ENCODE measurements at regions not wholly inside any gene's neighbourhood (a gene's known extent, or its start where the extent isn't known, plus 50 kb on each side); places are given as distances from the start of the nearest gene placed in this dataset.

DNA sequence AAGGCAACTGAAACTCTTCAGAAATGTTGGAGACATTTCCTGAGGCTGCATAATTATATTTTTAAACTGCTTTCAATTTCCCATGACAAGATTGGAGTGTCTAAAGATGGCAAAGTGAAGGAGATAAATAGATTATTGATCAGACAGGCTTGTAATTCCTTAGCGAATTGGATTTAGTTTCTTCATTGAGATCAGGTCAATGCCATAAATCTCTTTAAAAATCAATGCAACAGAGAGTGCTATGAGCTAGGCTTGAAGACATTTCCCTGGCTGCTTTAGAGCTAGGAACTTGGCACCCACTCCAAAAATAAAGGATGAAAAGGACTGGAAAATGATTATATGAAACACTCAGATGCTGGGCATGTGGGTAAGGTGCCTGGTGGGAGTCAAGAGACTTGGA lies 828.4 kb downstream of the TLR4 start:
- TF ChIP-seq, protein P1, sequence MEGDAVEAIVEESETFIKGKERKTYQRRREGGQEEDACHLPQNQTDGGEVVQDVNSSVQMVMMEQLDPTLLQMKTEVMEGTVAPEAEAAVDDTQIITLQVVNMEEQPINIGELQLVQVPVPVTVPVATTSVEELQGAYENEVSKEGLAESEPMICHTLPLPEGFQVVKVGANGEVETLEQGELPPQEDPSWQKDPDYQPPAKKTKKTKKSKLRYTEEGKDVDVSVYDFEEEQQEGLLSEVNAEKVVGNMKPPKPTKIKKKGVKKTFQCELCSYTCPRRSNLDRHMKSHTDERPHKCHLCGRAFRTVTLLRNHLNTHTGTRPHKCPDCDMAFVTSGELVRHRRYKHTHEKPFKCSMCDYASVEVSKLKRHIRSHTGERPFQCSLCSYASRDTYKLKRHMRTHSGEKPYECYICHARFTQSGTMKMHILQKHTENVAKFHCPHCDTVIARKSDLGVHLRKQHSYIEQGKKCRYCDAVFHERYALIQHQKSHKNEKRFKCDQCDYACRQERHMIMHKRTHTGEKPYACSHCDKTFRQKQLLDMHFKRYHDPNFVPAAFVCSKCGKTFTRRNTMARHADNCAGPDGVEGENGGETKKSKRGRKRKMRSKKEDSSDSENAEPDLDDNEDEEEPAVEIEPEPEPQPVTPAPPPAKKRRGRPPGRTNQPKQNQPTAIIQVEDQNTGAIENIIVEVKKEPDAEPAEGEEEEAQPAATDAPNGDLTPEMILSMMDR (IDR thresholded peaks at IDR 0.05; ENCODE audit: insufficient read depth, low read length, poor library complexity, severe bottlenecking), result no peak
- DNase-seq (ENCODE audit: extremely low read depth, insufficient read length), result no peak
- Histone ChIP-seq H3K27me3 (replicated peaks; ENCODE audit: control insufficient read depth, insufficient read depth, low read length) (no peaks in the 10 kb centered on the region), H3K36me3 (ENCODE audit: control insufficient read depth, insufficient read depth, low read length) (no peaks in the 10 kb centered on the region), H3K4me3 (replicated peaks; ENCODE audit: low read depth, low read length) (no peak overlapping the region)

DNA sequence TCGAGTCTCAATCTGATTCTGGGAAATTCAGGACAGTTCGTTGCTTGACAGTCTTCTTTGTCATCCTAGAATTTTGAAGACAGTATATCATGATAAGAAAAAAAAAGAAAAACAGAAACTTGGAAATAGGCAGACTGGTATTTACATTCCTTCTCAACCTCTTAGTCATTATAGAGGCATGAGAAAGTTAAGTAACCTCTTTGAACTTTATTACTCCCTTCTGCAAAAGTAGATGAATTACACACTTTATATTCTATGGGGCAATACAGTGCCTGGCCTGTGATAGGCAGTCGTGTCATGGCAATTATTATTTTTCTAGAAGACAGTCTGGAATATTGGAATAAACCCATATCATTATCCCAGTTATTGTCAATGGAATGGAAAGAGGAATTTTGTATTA lies 828.9 kb downstream of the TLR4 start:
- no peak overlapping the region for H3K4me3 ChIP-seq (replicated peaks; ENCODE audit: low read depth, low read length)
- no peaks in the 10 kb centered on the region for H3K36me3 ChIP-seq (ENCODE audit: control insufficient read depth, insufficient read depth, low read length)
- H3K27me3 ChIP-seq (replicated peaks; ENCODE audit: control insufficient read depth, insufficient read depth, low read length), result no peaks in the 10 kb centered on the region
- DNase-seq (ENCODE audit: extremely low read depth, insufficient read length), result no peak
- TF ChIP-seq, protein P1 (IDR thresholded peaks at IDR 0.05; ENCODE audit: insufficient read depth, low read length, poor library complexity, severe bottlenecking), result no peak

DNA sequence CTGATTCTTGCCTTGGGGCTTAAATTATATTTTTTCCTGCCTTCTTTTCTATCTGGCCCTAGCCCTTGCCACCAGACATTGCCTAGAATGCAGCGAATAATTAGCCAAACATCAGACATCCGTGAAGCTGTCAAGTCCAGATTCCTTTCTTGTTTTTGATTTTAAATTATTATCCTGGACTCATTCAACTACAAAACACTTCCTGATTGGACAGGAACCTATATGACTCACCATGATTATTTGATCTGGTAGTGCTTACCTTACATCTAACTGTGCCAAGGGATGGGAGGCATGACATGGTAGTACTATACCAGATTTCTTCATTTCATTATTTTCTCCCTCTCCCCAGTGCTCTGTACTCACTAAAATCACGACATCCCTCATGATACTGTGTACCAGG lies 829.6 kb downstream of the TLR4 start:
- Histone ChIP-seq H3K27me3 (replicated peaks; ENCODE audit: control insufficient read depth, insufficient read depth, low read length) (no peaks in the 10 kb centered on the region), H3K4me3 (replicated peaks; ENCODE audit: low read depth, low read length) (no peak overlapping the region), H3K36me3 (ENCODE audit: control insufficient read depth, insufficient read depth, low read length) (no peaks in the 10 kb centered on the region)
- no peak for DNase-seq (ENCODE audit: extremely low read depth, insufficient read length)
- TF ChIP-seq, protein P1 (IDR thresholded peaks at IDR 0.05; ENCODE audit: insufficient read depth, low read length, poor library complexity, severe bottlenecking), result no peak

DNA sequence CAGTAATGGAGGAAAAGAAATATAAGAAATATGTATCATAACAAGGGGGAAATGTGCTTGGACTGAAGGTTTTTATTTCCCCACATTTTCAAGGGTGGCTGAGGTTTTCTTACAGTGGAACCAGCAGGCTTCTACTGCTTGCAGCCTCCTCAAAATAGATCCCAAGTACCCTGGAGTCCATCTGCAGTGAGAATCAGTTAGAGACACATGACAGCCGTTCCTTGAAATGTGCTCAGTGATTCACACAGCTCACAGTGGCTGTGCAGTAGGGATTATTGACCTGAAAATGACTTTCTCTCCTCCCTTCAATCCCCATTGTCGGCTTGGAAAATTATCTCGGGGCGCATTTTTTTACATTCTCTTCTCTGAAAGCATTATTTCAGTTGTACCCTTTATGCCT lies 832.0 kb downstream of the TLR4 start:
- no peaks in the 10 kb centered on the region for H3K36me3 ChIP-seq (ENCODE audit: control insufficient read depth, insufficient read depth, low read length)
- TF ChIP-seq, protein P1 (IDR thresholded peaks at IDR 0.05; ENCODE audit: insufficient read depth, low read length, poor library complexity, severe bottlenecking), result no peak
- H3K27me3 ChIP-seq (replicated peaks; ENCODE audit: control insufficient read depth, insufficient read depth, low read length), result no peaks in the 10 kb centered on the region
- DNase-seq (ENCODE audit: extremely low read depth, insufficient read length), result no peak
- no peak overlapping the region for H3K4me3 ChIP-seq (replicated peaks; ENCODE audit: low read depth, low read length)

DNA sequence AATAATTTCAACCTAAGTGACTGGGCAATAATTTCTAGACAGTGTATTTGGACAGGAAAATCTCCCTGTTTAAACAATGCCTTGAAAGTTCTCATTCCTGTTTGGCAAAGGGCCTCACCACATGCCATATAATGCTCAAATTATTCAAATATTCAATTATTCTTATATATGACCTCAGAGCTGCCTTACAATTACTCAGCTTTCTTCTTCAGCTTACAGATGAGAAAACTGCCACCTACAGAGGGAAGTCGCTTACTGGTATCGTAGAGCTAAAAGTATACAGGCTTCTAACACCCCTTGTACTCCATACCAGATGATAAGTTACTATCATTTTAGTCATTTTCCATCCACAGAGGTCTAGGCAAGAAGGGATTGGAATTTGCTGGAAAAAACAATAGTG lies 830.3 kb downstream of the BRINP1 start:
- Histone ChIP-seq H3K36me3 (ENCODE audit: control insufficient read depth, insufficient read depth, low read length) (no peaks in the 10 kb centered on the region), H3K4me3 (replicated peaks; ENCODE audit: low read depth, low read length) (no peak overlapping the region), H3K27me3 (replicated peaks; ENCODE audit: control insufficient read depth, insufficient read depth, low read length) (no peaks in the 10 kb centered on the region)
- TF ChIP-seq, protein P1 (IDR thresholded peaks at IDR 0.05; ENCODE audit: insufficient read depth, low read length, poor library complexity, severe bottlenecking), result no peak
- no peak for DNase-seq (ENCODE audit: extremely low read depth, insufficient read length)

DNA sequence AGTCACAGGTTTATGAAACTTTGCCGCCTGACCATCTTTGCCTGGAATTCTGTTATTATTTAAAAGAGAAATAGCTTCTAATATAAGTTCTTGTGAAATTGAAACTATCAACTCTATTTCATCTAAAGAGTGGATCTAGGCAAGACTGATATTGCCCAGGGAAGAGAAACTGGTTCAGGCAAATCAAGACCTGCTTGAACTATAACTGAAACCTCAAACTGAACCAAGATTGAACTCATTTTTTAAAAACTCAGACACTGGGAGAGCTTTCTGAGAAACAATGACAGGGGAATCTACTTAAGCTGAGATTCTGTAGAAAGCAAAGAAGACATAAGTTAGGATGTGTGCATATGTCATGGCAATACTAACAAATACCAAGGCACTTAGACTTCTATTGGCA lies 815.8 kb downstream of the BRINP1 start:
- H3K36me3 ChIP-seq (ENCODE audit: control insufficient read depth, insufficient read depth, low read length), result no peaks in the 10 kb centered on the region
- no peak overlapping the region for H3K4me3 ChIP-seq (replicated peaks; ENCODE audit: low read depth, low read length)
- TF ChIP-seq, protein P1 (IDR thresholded peaks at IDR 0.05; ENCODE audit: insufficient read depth, low read length, poor library complexity, severe bottlenecking), result no peak
- H3K27me3 ChIP-seq (replicated peaks; ENCODE audit: control insufficient read depth, insufficient read depth, low read length), result no peaks in the 10 kb centered on the region; the same call in 1 of the 2 replicates
- no peak for DNase-seq (ENCODE audit: extremely low read depth, insufficient read length)
